H9 (cell line): ENCODE measurements at regions not wholly inside any gene's neighbourhood (a gene's known extent, or its start where the extent isn't known, plus 50 kb on each side); places are given as distances from the start of the nearest gene placed in this dataset.

Experiments
- DNase-seq: peaks from one replicate; pipeline ENCODE4 v3.0.0-alpha.2; 2017
- H2AFZ ChIP-seq: one replicate; pipeline ENCODE4 v1.6.1; 2013; ENCODE audit warnings: mild to moderate bottlenecking, low read length, control low read depth, moderate library complexity
- H2AK5ac ChIP-seq: 2 replicates; pipeline ENCODE4 v1.6.1; 2013; ENCODE audit warnings: low read length, control low read depth, mixed read lengths; ENCODE audit not compliant: insufficient read length
- H2BK120ac ChIP-seq: one replicate; pipeline ENCODE4 v1.6.1; 2013; ENCODE audit warnings: low read depth, mild to moderate bottlenecking, low read length, control low read depth, inconsistent platforms; ENCODE audit not compliant: poor library complexity, severe bottlenecking
- H2BK12ac ChIP-seq: 2 replicates; pipeline ENCODE4 v1.6.1; 2013; ENCODE audit warnings: low read length, control low read depth, mixed read lengths, low read depth; ENCODE audit not compliant: insufficient read length
- H2BK15ac ChIP-seq: 2 replicates; pipeline ENCODE4 v1.6.1; 2013; ENCODE audit warnings: low read depth, low read length, control low read depth
- H2BK20ac ChIP-seq: one replicate; pipeline ENCODE4 v1.6.1; 2013; ENCODE audit warnings: low read depth, mild to moderate bottlenecking, low read length, control low read depth, inconsistent platforms; ENCODE audit not compliant: poor library complexity, severe bottlenecking
- H2BK5ac ChIP-seq: 2 replicates; pipeline ENCODE4 v1.6.1; 2013; ENCODE audit warnings: low read length, control low read depth, mixed read lengths; ENCODE audit not compliant: insufficient read length
- H3K14ac ChIP-seq: 2 replicates; pipeline ENCODE4 v1.6.1; 2013; ENCODE audit warnings: low read length, control low read depth; ENCODE audit not compliant: insufficient read depth
- H3K18ac ChIP-seq: 2 replicates; pipeline ENCODE4 v1.6.1; 2013; ENCODE audit warnings: low read depth, mild to moderate bottlenecking, mixed read lengths, low read length, control low read depth; ENCODE audit not compliant: insufficient read length
- H3K23ac ChIP-seq: 2 replicates; pipeline ENCODE4 v1.6.1; 2013; ENCODE audit warnings: low read length, control low read depth, mixed read lengths, low read depth; ENCODE audit not compliant: insufficient read length
- H3K23me2 ChIP-seq: 2 replicates; pipeline ENCODE4 v1.6.1; 2013; ENCODE audit warnings: low read depth, mild to moderate bottlenecking, mixed read lengths, low read length, control low read depth; ENCODE audit not compliant: insufficient read length, poor library complexity, severe bottlenecking
- H3K27ac ChIP-seq: 2 replicates; pipeline ENCODE4 v1.5.1; 2013; ENCODE audit warnings: low read length, control low read depth, mixed read lengths, low read depth; ENCODE audit not compliant: insufficient read length
- H3K27me3 ChIP-seq: 2 replicates; pipeline ENCODE4 v1.6.1; 2013; ENCODE audit warnings: low read length, control low read depth, inconsistent platforms; ENCODE audit not compliant: insufficient read depth
- H3K4ac ChIP-seq: 2 replicates; pipeline ENCODE4 v1.6.1; 2013; ENCODE audit warnings: low read depth, mild to moderate bottlenecking, control low read depth, inconsistent platforms, low read length, moderate library complexity
- H3K4me1 ChIP-seq: 2 replicates; pipeline ENCODE4 v1.6.1; 2013; ENCODE audit warnings: low read length, control low read depth, inconsistent platforms; ENCODE audit not compliant: insufficient read depth
- H3K4me2 ChIP-seq: 2 replicates; pipeline ENCODE4 v1.6.1; 2013; ENCODE audit warnings: low read length, control low read depth, mixed read lengths; ENCODE audit not compliant: insufficient read length, insufficient read depth
- H3K56ac ChIP-seq: 2 replicates; pipeline ENCODE4 v1.6.1; 2013; ENCODE audit warnings: low read depth, mild to moderate bottlenecking, mixed read lengths, low read length, control low read depth; ENCODE audit not compliant: insufficient read length
- H3K79me1 ChIP-seq: 2 replicates; pipeline ENCODE4 v1.6.1; 2013; ENCODE audit warnings: low read depth, mild to moderate bottlenecking, moderate library complexity, low read length, control low read depth, inconsistent platforms; ENCODE audit not compliant: insufficient read depth, poor library complexity, severe bottlenecking
- H3K79me2 ChIP-seq: 2 replicates; pipeline ENCODE4 v1.6.1; 2013; ENCODE audit warnings: low read length, control low read depth, inconsistent platforms; ENCODE audit not compliant: insufficient read depth
- H3K9ac ChIP-seq: 2 replicates; pipeline ENCODE4 v1.6.1; 2013; ENCODE audit warnings: low read length, control low read depth, mixed read lengths; ENCODE audit not compliant: insufficient read length; ENCODE audit errors: extremely low read depth
- H3K9me3 ChIP-seq: one replicate; pipeline ENCODE4 v1.6.1; 2013; ENCODE audit warnings: low read depth, low read length, inconsistent platforms; ENCODE audit not compliant: control insufficient read depth
- H3T11ph ChIP-seq: one replicate; pipeline ENCODE4 v1.6.1; 2013; ENCODE audit warnings: mild to moderate bottlenecking, low read length, control low read depth, inconsistent platforms
- H4K20me1 ChIP-seq: one replicate; pipeline ENCODE4 v1.6.1; 2013; ENCODE audit not compliant: control insufficient read depth, insufficient read length, insufficient read depth
- H4K5ac ChIP-seq: 2 replicates; pipeline ENCODE4 v1.6.1; 2013; ENCODE audit warnings: low read depth, mild to moderate bottlenecking, mixed read lengths, low read length, control low read depth; ENCODE audit not compliant: insufficient read length
- H4K8ac ChIP-seq: replicated peaks from 2 replicates; pipeline ENCODE4 v1.6.1; 2013; ENCODE audit warnings: low read length, control low read depth, mixed read lengths, low read depth; ENCODE audit not compliant: insufficient read length
- H4K91ac ChIP-seq: 2 replicates; pipeline ENCODE4 v1.6.1; 2013; ENCODE audit warnings: low read depth, mild to moderate bottlenecking, moderate library complexity, mixed read lengths, low read length, control low read depth; ENCODE audit not compliant: insufficient read length
- H3K27ac Mint-ChIP-seq, 3 experiments: 2 replicates in 2 of 3; 3 replicates in 1 of 3; pipeline ENCODE4 v1.8.0; 2020 to 2021; ENCODE audit warnings: mixed read lengths in 3 of 3, mild to moderate bottlenecking in 1 of 3, moderate library complexity in 1 of 3
- H3K27me3 Mint-ChIP-seq: 2 replicates; pipeline ENCODE4 v1.8.0; 2021; ENCODE audit warnings: low read depth, mild to moderate bottlenecking, moderate library complexity, mixed read lengths
- H3K36me3 Mint-ChIP-seq, 3 experiments: 2 replicates in 2 of 3; 3 replicates in 1 of 3; pipeline ENCODE4 v1.8.0; 2020 to 2021; ENCODE audit warnings: low read depth in 3 of 3, mixed read lengths in 3 of 3; ENCODE audit not compliant: insufficient read depth in 1 of 3
- H3K4me1 Mint-ChIP-seq, 2 experiments: 2 replicates each; pipeline ENCODE4 v1.8.0; 2020; ENCODE audit warnings: mixed read lengths in 2 of 2
- H3K4me3 Mint-ChIP-seq, 2 experiments: 2 replicates in 1 of 2; 3 replicates in 1 of 2; pipeline ENCODE4 v1.8.0; 2020 to 2021; ENCODE audit warnings: mild to moderate bottlenecking in 2 of 2, mixed read lengths in 2 of 2, moderate library complexity in 1 of 2
- H3K9me3 Mint-ChIP-seq, 2 experiments: 2 replicates in 1 of 2; 3 replicates in 1 of 2; pipeline ENCODE4 v1.8.0; 2020; ENCODE audit warnings: mild to moderate bottlenecking in 2 of 2, mixed read lengths in 2 of 2, moderate library complexity in 1 of 2
- WGBS: extraction: QIAGEN DNeasy Blood & Tissue Kit; methylation state at CpG from one replicate; pipeline ENCODE4 v1.1.7; 2013; ENCODE audit warnings: missing lambda C conversion rate, low lambda C conversion rate, mixed read lengths; ENCODE audit not compliant: insufficient read length; ENCODE audit errors: extremely low coverage; 5-methylcytosine and 5-hydroxymethylcytosine counted together
- TF ChIP-seq, protein P1 (sequence below): fragments of 200-600 bp; sonication (generic); conservative IDR thresholded peaks from 3 replicates; pipeline ENCODE4 v1.8.0; 2021; ENCODE audit warnings: antibody characterized with exemption, mild to moderate bottlenecking

DNA sequence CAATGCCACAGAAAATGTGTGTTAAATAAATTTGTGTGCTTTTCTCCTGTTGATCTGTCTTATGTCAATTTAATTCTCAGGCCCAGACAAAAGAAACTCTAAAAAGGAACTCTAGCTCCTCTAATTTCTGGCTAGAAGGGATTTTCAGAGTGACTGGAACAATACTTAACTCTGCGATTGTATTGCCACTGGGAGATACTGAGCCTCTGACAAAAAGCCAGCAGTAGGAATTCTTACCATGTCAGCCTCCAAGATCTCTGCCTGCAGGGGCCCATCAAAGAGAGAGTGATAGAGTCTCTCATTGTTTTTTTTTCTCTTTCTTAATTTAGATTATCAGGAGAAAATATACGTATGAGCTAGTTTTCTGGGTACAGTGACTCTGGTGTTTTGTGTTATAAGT, 1165.7 kb downstream of the BRINP3 start:
- no peak overlapping the region for H3K4me3 Mint-ChIP-seq

More for the DNA sequence above, 1165.7 kb downstream of the BRINP3 start:
- Histone ChIP-seq H2BK5ac (no peak overlapping the region), H2BK120ac (no peak overlapping the region), H2BK12ac (no peak overlapping the region), H3K14ac (no peak overlapping the region), H4K20me1 (no peaks in the 10 kb centered on the region), H3K27ac (no peak overlapping the region), H3K27me3 (no peaks in the 10 kb centered on the region), H3K79me2 (no peaks in the 10 kb centered on the region), H3K4me1 (no peaks in the 10 kb centered on the region; the same call in 1 of the 2 replicates), H3T11ph (no peak overlapping the region), H3K9me3 (no peaks in the 10 kb centered on the region), H4K5ac (no peak overlapping the region), H2AK5ac (no peak overlapping the region), H2AFZ (no peak overlapping the region), H4K91ac (no peak overlapping the region), H3K56ac (no peak overlapping the region), H3K23me2 (no peaks in the 10 kb centered on the region), H4K8ac (no peak overlapping the region), H3K9ac (no peak overlapping the region), H3K79me1 (no peaks in the 10 kb centered on the region), H3K4me2 (no peak overlapping the region), H2BK15ac (no peak overlapping the region), H3K4ac (no peak overlapping the region), H3K18ac (no peak overlapping the region), H2BK20ac (no peak overlapping the region), H3K23ac (no peak overlapping the region)
- Mint-ChIP-seq H3K27ac (peak overlapping the region in 1 of 3 experiments; percentile 33; a peak in 3 of 7 replicates), H3K9me3 (no peaks in the 10 kb centered on the region; a peak in 1 of 5 replicates), H3K4me1 (peaks cover 47 to 50% of the 10 kb centered on the region in 2 experiments), H3K36me3 (no peaks in the 10 kb centered on the region), H3K27me3 (no peaks in the 10 kb centered on the region)
- no peak for DNase-seq
- TF ChIP-seq, protein P1, sequence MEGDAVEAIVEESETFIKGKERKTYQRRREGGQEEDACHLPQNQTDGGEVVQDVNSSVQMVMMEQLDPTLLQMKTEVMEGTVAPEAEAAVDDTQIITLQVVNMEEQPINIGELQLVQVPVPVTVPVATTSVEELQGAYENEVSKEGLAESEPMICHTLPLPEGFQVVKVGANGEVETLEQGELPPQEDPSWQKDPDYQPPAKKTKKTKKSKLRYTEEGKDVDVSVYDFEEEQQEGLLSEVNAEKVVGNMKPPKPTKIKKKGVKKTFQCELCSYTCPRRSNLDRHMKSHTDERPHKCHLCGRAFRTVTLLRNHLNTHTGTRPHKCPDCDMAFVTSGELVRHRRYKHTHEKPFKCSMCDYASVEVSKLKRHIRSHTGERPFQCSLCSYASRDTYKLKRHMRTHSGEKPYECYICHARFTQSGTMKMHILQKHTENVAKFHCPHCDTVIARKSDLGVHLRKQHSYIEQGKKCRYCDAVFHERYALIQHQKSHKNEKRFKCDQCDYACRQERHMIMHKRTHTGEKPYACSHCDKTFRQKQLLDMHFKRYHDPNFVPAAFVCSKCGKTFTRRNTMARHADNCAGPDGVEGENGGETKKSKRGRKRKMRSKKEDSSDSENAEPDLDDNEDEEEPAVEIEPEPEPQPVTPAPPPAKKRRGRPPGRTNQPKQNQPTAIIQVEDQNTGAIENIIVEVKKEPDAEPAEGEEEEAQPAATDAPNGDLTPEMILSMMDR = no peak
- WGBS = no CpG with 5 or more reads among the region's 2 CpGs
